ENCODE measurements at regions not wholly inside any gene's neighbourhood (a gene's known extent, or its start where the extent isn't known, plus 50 kb on each side); places are given as distances from the start of the nearest gene placed in this dataset.

GRCh38 chr4:124973716-124974115, 261.2 kb upstream of the ANKRD50 start:
- no CpG with 5 or more reads among the region's 1 CpG for WGBS, 2 donors (ENCODE audit: extremely low coverage in 2 of 2, insufficient read length in 2 of 2, insufficient replicate concordance in 1 of 2)

GRCh38 chr4:124970011-124970410, 257.5 kb upstream of the ANKRD50 start:
- no peak overlapping the region for H3K18ac ChIP-seq (ENCODE audit: low read length)
- no peaks in the 10 kb centered on the region for H3K4me1 ChIP-seq (ENCODE audit: control insufficient read depth in 2 of 2, insufficient read depth in 1 of 2, low read depth in 1 of 2, low read length in 2 of 2)
- peaks cover 0 to 1% of the 10 kb centered on the region in 2 donors for H3K9me3 ChIP-seq (replicated peaks in 1 of 2; ENCODE audit: control insufficient read depth in 2 of 2, insufficient read depth in 1 of 2, low read depth in 1 of 2, low read length in 2 of 2)
- no peak overlapping the region for H2AK5ac ChIP-seq (ENCODE audit: low read depth, low read length)
- no peaks in the 10 kb centered on the region for H3K27me3 ChIP-seq (ENCODE audit: control insufficient read depth in 3 of 3, insufficient read depth in 3 of 3, low read depth in 1 of 3, low read length in 3 of 3)
- H3K23ac ChIP-seq (ENCODE audit: low read depth, low read length, poor library complexity): no peak overlapping the region
- H3K14ac ChIP-seq (ENCODE audit: low read length): no peak overlapping the region
- no peak overlapping the region for H2BK15ac ChIP-seq (ENCODE audit: low read length)
- H3K79me1 ChIP-seq (ENCODE audit: low read depth, low read length): no peaks in the 10 kb centered on the region
- no peak overlapping the region for H3K4me3 ChIP-seq (ENCODE audit: low read length in 2 of 2)
- H3K27ac ChIP-seq (replicated peaks; ENCODE audit: low read length): no peak overlapping the region
- no peak overlapping the region for H3K4me2 ChIP-seq (ENCODE audit: insufficient read depth, low read length, poor library complexity, severe bottlenecking)
- no peak overlapping the region for H2AFZ ChIP-seq (ENCODE audit: low read length)
- no peak overlapping the region for H2BK5ac ChIP-seq (ENCODE audit: low read length)
- H4K8ac ChIP-seq (ENCODE audit: low read depth, low read length): no peak overlapping the region
- H3K4ac ChIP-seq (ENCODE audit: low read length): no peak overlapping the region
- H3K9ac ChIP-seq (ENCODE audit: low read depth, low read length, poor library complexity): no peak overlapping the region
- H3K36me3 ChIP-seq (replicated peaks in 1 of 2; ENCODE audit: control insufficient read depth in 2 of 2, insufficient read depth in 2 of 2, low read length in 2 of 2): no peaks in the 10 kb centered on the region
- H2BK12ac ChIP-seq (ENCODE audit: low read length): no peak overlapping the region
- no peak for DNase-seq (ENCODE audit: low spot score)
- no peak overlapping the region for H2BK120ac ChIP-seq (ENCODE audit: low read depth, low read length)
- no CpG with 5 or more reads among the region's 2 CpGs for WGBS, 2 donors (ENCODE audit: extremely low coverage in 2 of 2, insufficient read length in 2 of 2, insufficient replicate concordance in 1 of 2)
- no peak overlapping the region for H4K91ac ChIP-seq (ENCODE audit: low read depth, low read length, poor library complexity)

More at GRCh38 chr4:124973716-124974115, 261.2 kb upstream of the ANKRD50 start:
- Histone ChIP-seq H3K79me1 (ENCODE audit: low read depth, low read length) (no peaks in the 10 kb centered on the region), H3K4me2 (ENCODE audit: insufficient read depth, low read length, poor library complexity, severe bottlenecking) (no peak overlapping the region), H4K8ac (ENCODE audit: low read depth, low read length) (no peak overlapping the region), H2BK15ac (ENCODE audit: low read length) (no peak overlapping the region), H3K27ac (replicated peaks; ENCODE audit: low read length) (no peak overlapping the region), H2AK5ac (ENCODE audit: low read depth, low read length) (no peak overlapping the region), H3K27me3 (ENCODE audit: control insufficient read depth in 3 of 3, insufficient read depth in 3 of 3, low read depth in 1 of 3, low read length in 3 of 3) (no peaks in the 10 kb centered on the region), H4K91ac (ENCODE audit: low read depth, low read length, poor library complexity) (no peak overlapping the region), H2AFZ (ENCODE audit: low read length) (no peak overlapping the region), H2BK5ac (ENCODE audit: low read length) (no peak overlapping the region), H3K18ac (ENCODE audit: low read length) (no peak overlapping the region), H3K36me3 (replicated peaks in 1 of 2; ENCODE audit: control insufficient read depth in 2 of 2, insufficient read depth in 2 of 2, low read length in 2 of 2) (no peaks in the 10 kb centered on the region), H3K23ac (ENCODE audit: low read depth, low read length, poor library complexity) (no peak overlapping the region), H3K9me3 (replicated peaks in 1 of 2; ENCODE audit: control insufficient read depth in 2 of 2, insufficient read depth in 1 of 2, low read depth in 1 of 2, low read length in 2 of 2) (peaks cover 0 to 1% of the 10 kb centered on the region in 2 donors), H3K4me1 (ENCODE audit: control insufficient read depth in 2 of 2, insufficient read depth in 1 of 2, low read depth in 1 of 2, low read length in 2 of 2) (peaks cover 2 to 3% of the 10 kb centered on the region in 2 donors), H2BK12ac (ENCODE audit: low read length) (no peak overlapping the region), H2BK120ac (ENCODE audit: low read depth, low read length) (no peak overlapping the region), H3K4ac (ENCODE audit: low read length) (no peak overlapping the region), H3K14ac (ENCODE audit: low read length) (no peak overlapping the region), H3K9ac (ENCODE audit: low read depth, low read length, poor library complexity) (no peak overlapping the region), H3K4me3 (ENCODE audit: low read length in 2 of 2) (no peak overlapping the region)
- DNase-seq (ENCODE audit: low spot score): no peak

- H3K9ac ChIP-seq (ENCODE audit: low read depth, low read length, poor library complexity): no peak overlapping the region
- no peaks in the 10 kb centered on the region for H3K4me1 ChIP-seq (ENCODE audit: control insufficient read depth in 2 of 2, insufficient read depth in 1 of 2, low read depth in 1 of 2, low read length in 2 of 2)
- no peak overlapping the region for H4K91ac ChIP-seq (ENCODE audit: low read depth, low read length, poor library complexity)
- no peak overlapping the region for H2BK5ac ChIP-seq (ENCODE audit: low read length)
- no peak overlapping the region for H3K23ac ChIP-seq (ENCODE audit: low read depth, low read length, poor library complexity)
- H3K14ac ChIP-seq (ENCODE audit: low read length): no peak overlapping the region
- H4K8ac ChIP-seq (ENCODE audit: low read depth, low read length): no peak overlapping the region
- H3K18ac ChIP-seq (ENCODE audit: low read length): no peak overlapping the region
- H2BK12ac ChIP-seq (ENCODE audit: low read length): no peak overlapping the region
- no peaks in the 10 kb centered on the region for H3K36me3 ChIP-seq (replicated peaks in 1 of 2; ENCODE audit: control insufficient read depth in 2 of 2, insufficient read depth in 2 of 2, low read length in 2 of 2)
- no peak overlapping the region for H2AFZ ChIP-seq (ENCODE audit: low read length)
- H2BK15ac ChIP-seq (ENCODE audit: low read length): no peak overlapping the region
- WGBS, 2 donors (ENCODE audit: extremely low coverage in 2 of 2, insufficient read length in 2 of 2, insufficient replicate concordance in 1 of 2): no CpG with 5 or more reads among the region's 1 CpG
- no peak overlapping the region for H3K27ac ChIP-seq (replicated peaks; ENCODE audit: low read length)
- no peaks in the 10 kb centered on the region for H3K79me1 ChIP-seq (ENCODE audit: low read depth, low read length)
- no peak overlapping the region for H3K4me2 ChIP-seq (ENCODE audit: insufficient read depth, low read length, poor library complexity, severe bottlenecking)
- no peaks in the 10 kb centered on the region for H3K27me3 ChIP-seq (ENCODE audit: control insufficient read depth in 3 of 3, insufficient read depth in 3 of 3, low read depth in 1 of 3, low read length in 3 of 3)
- H3K4me3 ChIP-seq (ENCODE audit: low read length in 2 of 2): no peak overlapping the region
- H3K9me3 ChIP-seq (replicated peaks in 1 of 2; ENCODE audit: control insufficient read depth in 2 of 2, insufficient read depth in 1 of 2, low read depth in 1 of 2, low read length in 2 of 2): peaks cover 12 to 17% of the 10 kb centered on the region in 2 donors
- H2AK5ac ChIP-seq (ENCODE audit: low read depth, low read length): no peak overlapping the region
- H2BK120ac ChIP-seq (ENCODE audit: low read depth, low read length): no peak overlapping the region
- no peak overlapping the region for H3K4ac ChIP-seq (ENCODE audit: low read length)
- no peak for DNase-seq (ENCODE audit: low spot score)
Observed at GRCh38 chr4:124965497-124965891, 253.0 kb upstream of the ANKRD50 start.

GRCh38 chr4:124964852-124965496, 252.4 kb upstream of the ANKRD50 start:
- Histone ChIP-seq H2AFZ (ENCODE audit: low read length) (no peak overlapping the region), H3K4me2 (ENCODE audit: insufficient read depth, low read length, poor library complexity, severe bottlenecking) (no peak overlapping the region), H3K9me3 (replicated peaks in 1 of 2; ENCODE audit: control insufficient read depth in 2 of 2, insufficient read depth in 1 of 2, low read depth in 1 of 2, low read length in 2 of 2) (peaks cover 12 to 21% of the 10 kb centered on the region in 2 donors), H3K23ac (ENCODE audit: low read depth, low read length, poor library complexity) (no peak overlapping the region), H4K8ac (ENCODE audit: low read depth, low read length) (no peak overlapping the region), H3K4me3 (ENCODE audit: low read length in 2 of 2) (no peak overlapping the region), H3K79me1 (ENCODE audit: low read depth, low read length) (no peaks in the 10 kb centered on the region), H3K27me3 (ENCODE audit: control insufficient read depth in 3 of 3, insufficient read depth in 3 of 3, low read depth in 1 of 3, low read length in 3 of 3) (no peaks in the 10 kb centered on the region), H3K27ac (replicated peaks; ENCODE audit: low read length) (no peak overlapping the region), H4K91ac (ENCODE audit: low read depth, low read length, poor library complexity) (no peak overlapping the region), H2BK15ac (ENCODE audit: low read length) (no peak overlapping the region), H3K14ac (ENCODE audit: low read length) (no peak overlapping the region), H2BK12ac (ENCODE audit: low read length) (no peak overlapping the region), H2AK5ac (ENCODE audit: low read depth, low read length) (no peak overlapping the region), H3K9ac (ENCODE audit: low read depth, low read length, poor library complexity) (no peak overlapping the region), H2BK120ac (ENCODE audit: low read depth, low read length) (no peak overlapping the region), H3K36me3 (replicated peaks in 1 of 2; ENCODE audit: control insufficient read depth in 2 of 2, insufficient read depth in 2 of 2, low read length in 2 of 2) (no peaks in the 10 kb centered on the region), H2BK5ac (ENCODE audit: low read length) (no peak overlapping the region), H3K18ac (ENCODE audit: low read length) (no peak overlapping the region), H3K4me1 (ENCODE audit: control insufficient read depth in 2 of 2, insufficient read depth in 1 of 2, low read depth in 1 of 2, low read length in 2 of 2) (no peaks in the 10 kb centered on the region), H3K4ac (ENCODE audit: low read length) (no peak overlapping the region)
- WGBS, 2 donors (ENCODE audit: extremely low coverage in 2 of 2, insufficient read length in 2 of 2, insufficient replicate concordance in 1 of 2): no CpG with 5 or more reads among the region's 5 CpGs
- DNase-seq (ENCODE audit: low spot score): no peak
